ENCODE measurements at regions not wholly inside any gene's neighbourhood (a gene's known extent, or its start where the extent isn't known, plus 50 kb on each side); places are given as distances from the start of the nearest gene placed in this dataset.

DNA sequence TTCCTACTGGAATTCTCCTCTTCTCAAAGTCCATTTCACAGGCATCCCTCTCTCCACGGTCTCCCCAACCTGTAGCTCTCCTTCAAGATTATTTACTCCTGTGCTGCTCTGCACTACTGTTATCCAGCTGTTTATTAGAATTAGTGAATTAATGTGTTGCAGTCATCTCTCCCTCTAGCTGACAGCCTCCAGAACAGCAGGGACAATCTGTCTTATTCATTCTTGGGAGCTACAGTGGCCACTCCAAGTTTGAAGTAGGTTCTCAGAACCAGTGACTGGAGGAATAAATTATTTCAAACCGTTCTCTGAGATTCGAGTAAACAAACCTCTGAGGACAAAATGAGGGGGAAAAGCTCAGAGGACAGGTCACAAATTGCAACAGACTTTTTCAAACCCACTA, 330.9 kb downstream of the RRAGC start:
- H3K4me1 Mint-ChIP-seq (ENCODE audit: low read depth): peaks cover 16% of the 10 kb centered on the region
- DNase-seq (no peak), ATAC-seq (no peak)
- H3K9me3 Mint-ChIP-seq: no peaks in the 10 kb centered on the region
- ChIA-PET CTCF (no interaction called here), POLR2A (no interaction called here)
- intact Hi-C loops (cut with micrococcal nuclease): no loop called here
- no peaks in the 10 kb centered on the region for H3K36me3 Mint-ChIP-seq (ENCODE audit: low read depth)
- TF ChIP-seq CTCF (IDR thresholded peaks at IDR 0.05): no peak
- H3K27ac Mint-ChIP-seq: no peak overlapping the region
- no peak overlapping the region for H3K4me3 Mint-ChIP-seq
- H3K27me3 Mint-ChIP-seq: peaks cover 13% of the 10 kb centered on the region

GRCh38 chr1:38527373-38527966, 332.1 kb downstream of the RRAGC start:
- Mint-ChIP-seq H3K9me3 (no peaks in the 10 kb centered on the region), H3K27me3 (peaks cover 18% of the 10 kb centered on the region), H3K4me3 (no peak overlapping the region), H3K27ac (peak overlapping the region; percentile 26), H3K36me3 (ENCODE audit: low read depth) (no peaks in the 10 kb centered on the region), H3K4me1 (ENCODE audit: low read depth) (peaks cover 14% of the 10 kb centered on the region)
- intact Hi-C loops (cut with micrococcal nuclease): no loop called here
- DNase-seq: peak; percentile 89
- peak; percentile 88 for ATAC-seq
- ChIA-PET CTCF (interaction anchor here (1.6 to 1.7 kb wide), 2 partner anchors 18 to 37 kb away, joined by 4 to 5 read pairs; no protein-coding TSS in a partner anchor), POLR2A (interaction anchor here (0.7 kb wide), 1 partner anchor 32 kb away, joined by 3 read pairs; no protein-coding TSS in a partner anchor)
- TF ChIP-seq CTCF (IDR thresholded peaks at IDR 0.05): no peak

DNA sequence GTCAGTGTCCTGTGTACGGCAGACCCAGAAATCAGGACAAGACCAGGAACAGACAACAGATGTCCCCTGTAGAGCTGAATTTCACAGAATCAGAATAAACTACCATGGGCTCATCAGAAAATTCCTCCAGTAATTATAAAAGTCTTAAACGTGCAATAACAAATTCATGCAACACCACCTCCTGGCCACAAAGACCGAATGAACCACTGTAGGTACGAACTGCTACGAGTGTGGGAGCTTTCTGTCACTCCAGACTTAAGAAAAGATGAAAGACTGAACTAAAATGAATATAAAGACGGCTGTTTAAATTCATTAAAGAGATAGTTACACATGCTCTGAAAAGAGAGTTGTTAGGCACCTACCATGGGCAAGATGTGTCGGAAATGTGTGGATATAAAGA, 333.5 kb downstream of the RRAGC start:
- Mint-ChIP-seq H3K27ac (no peak overlapping the region), H3K9me3 (no peaks in the 10 kb centered on the region), H3K4me1 (ENCODE audit: low read depth) (peaks cover 14% of the 10 kb centered on the region), H3K27me3 (peaks cover 18% of the 10 kb centered on the region), H3K4me3 (no peak overlapping the region), H3K36me3 (ENCODE audit: low read depth) (no peaks in the 10 kb centered on the region)
- ChIA-PET CTCF (interaction anchor here (1.6 kb wide), 1 partner anchor 16 kb away, joined by 4 read pairs; no protein-coding TSS in a partner anchor), POLR2A (no interaction called here)
- no peak for TF ChIP-seq CTCF (IDR thresholded peaks at IDR 0.05)
- DNase-seq: no peak
- intact Hi-C loops (cut with micrococcal nuclease): no loop called here
- ATAC-seq: no peak

- H3K4me3 Mint-ChIP-seq: no peak overlapping the region
Observed at GRCh38 chr1:38525343-38526043, 334.1 kb downstream of the RRAGC start.

More at GRCh38 chr1:38525343-38526043, 334.1 kb downstream of the RRAGC start:
- intact Hi-C loops (cut with micrococcal nuclease): no loop called here
- TF ChIP-seq CTCF (IDR thresholded peaks at IDR 0.05): no peak
- peaks cover 14% of the 10 kb centered on the region for H3K4me1 Mint-ChIP-seq (ENCODE audit: low read depth)
- no peaks in the 10 kb centered on the region for H3K36me3 Mint-ChIP-seq (ENCODE audit: low read depth)
- peaks cover 18% of the 10 kb centered on the region for H3K27me3 Mint-ChIP-seq
- no peak overlapping the region for H3K27ac Mint-ChIP-seq
- POLR2A ChIA-PET: no interaction called here
- DNase-seq (no peak), ATAC-seq (no peak)
- no peaks in the 10 kb centered on the region for H3K9me3 Mint-ChIP-seq
- CTCF ChIA-PET: no interaction called here

Data from activated CD8-positive, alpha-beta T cell treated with anti-CD3 and anti-CD28 coated beads for 36 hours (primary cell).